Astrocyte (in vitro differentiated cells and primary cell): ENCODE measurements at regions not wholly inside any gene's neighbourhood (a gene's known extent, or its start where the extent isn't known, plus 50 kb on each side); places are given as distances from the start of the nearest gene placed in this dataset.

Source experiments
- DNase-seq: peaks from one replicate; pipeline ENCODE4 v3.0.0-alpha.2; 2010; ENCODE audit warnings: low read depth
- FAIRE-seq: peaks from 2 replicates; lab custom pipeline; 2011; peaks lifted over from hg19 to GRCh38; lab: Jason Lieb, UNC
- H2AFZ ChIP-seq: 2 replicates; pipeline ENCODE4 v1.6.0; 2012; ENCODE audit warnings: low read depth, low read length, inconsistent platforms
- H3K27ac ChIP-seq: 2 replicates; pipeline ENCODE4 v1.5.1; 2011; ENCODE audit warnings: low read depth, low read length, inconsistent platforms
- H3K27me3 ChIP-seq: 2 replicates; pipeline ENCODE4 v1.6.0; 2011; ENCODE audit warnings: low read length, inconsistent platforms; ENCODE audit not compliant: insufficient read depth
- H3K36me3 ChIP-seq: 2 replicates; pipeline ENCODE4 v1.5.1; 2011; ENCODE audit warnings: low read length, inconsistent platforms; ENCODE audit not compliant: insufficient read depth
- H3K4me1 ChIP-seq: 2 replicates; pipeline ENCODE4 v1.5.1; 2011; ENCODE audit warnings: low read length, inconsistent platforms; ENCODE audit not compliant: insufficient read depth
- H3K4me2 ChIP-seq: 2 replicates; pipeline ENCODE4 v1.6.0; 2012; ENCODE audit warnings: low read length, inconsistent platforms
- H3K4me3 ChIP-seq: 2 replicates; pipeline ENCODE4 v1.5.1; 2011; ENCODE audit warnings: low read depth, mild to moderate bottlenecking, low read length, inconsistent platforms; ENCODE audit not compliant: insufficient read depth
- H3K79me2 ChIP-seq: 2 replicates; pipeline ENCODE4 v1.6.0; 2012; ENCODE audit warnings: mild to moderate bottlenecking, low read length, inconsistent platforms; ENCODE audit not compliant: insufficient read depth
- H3K9ac ChIP-seq: 2 replicates; pipeline ENCODE4 v1.6.0; 2012; ENCODE audit warnings: mild to moderate bottlenecking, low read length, inconsistent platforms
- H3K9me3 ChIP-seq: 2 replicates; pipeline ENCODE4 v1.5.1; 2012; ENCODE audit warnings: low read depth, mild to moderate bottlenecking, low read length, inconsistent platforms; ENCODE audit not compliant: insufficient read depth
- H4K20me1 ChIP-seq: 2 replicates; pipeline ENCODE4 v1.6.0; 2012; ENCODE audit warnings: low read length, inconsistent platforms; ENCODE audit not compliant: insufficient read depth
- H3K27ac Mint-ChIP-seq: one replicate; pipeline ENCODE4 v1.8.0; 2021; ENCODE audit warnings: mild to moderate bottlenecking, mixed read lengths; ENCODE audit not compliant: unreplicated experiment
- H3K27me3 Mint-ChIP-seq: one replicate; pipeline ENCODE4 v1.8.0; 2021; ENCODE audit warnings: low read depth, mixed read lengths; ENCODE audit not compliant: unreplicated experiment
- H3K36me3 Mint-ChIP-seq: one replicate; pipeline ENCODE4 v1.8.0; 2021; ENCODE audit warnings: low read depth, mixed read lengths; ENCODE audit not compliant: unreplicated experiment
- H3K4me1 Mint-ChIP-seq: one replicate; pipeline ENCODE4 v1.8.0; 2021; ENCODE audit warnings: low read depth, mixed read lengths; ENCODE audit not compliant: unreplicated experiment
- H3K4me3 Mint-ChIP-seq: one replicate; pipeline ENCODE4 v1.8.0; 2021; ENCODE audit warnings: mild to moderate bottlenecking, moderate library complexity, mixed read lengths; ENCODE audit not compliant: unreplicated experiment
- H3K9me3 Mint-ChIP-seq: one replicate; pipeline ENCODE4 v1.8.0; 2021; ENCODE audit warnings: mild to moderate bottlenecking, mixed read lengths; ENCODE audit not compliant: unreplicated experiment
- EZH2 ChIP-seq: IDR thresholded peaks from 2 replicates; pipeline ENCODE4 v1.6.1; 2012; ENCODE audit warnings: mild to moderate bottlenecking, low read length, inconsistent platforms; ENCODE audit not compliant: insufficient read depth
- TF ChIP-seq, protein P1 (sequence below): IDR thresholded peaks from 2 replicates; pipeline ENCODE4 v1.5.1; 2011; ENCODE audit warnings: low read depth, mild to moderate bottlenecking, inconsistent platforms, low read length, moderate library complexity; ENCODE audit not compliant: insufficient read depth

GRCh38 chr6:119952696-119953095, 603.1 kb upstream of the MAN1A1 start:
- Mint-ChIP-seq H3K9me3 (no peaks in the 10 kb centered on the region), H3K27me3 (no peaks in the 10 kb centered on the region), H3K4me1 (peaks cover 7% of the 10 kb centered on the region), H3K27ac (no peak overlapping the region), H3K36me3 (no peaks in the 10 kb centered on the region), H3K4me3 (no peak overlapping the region)
- Histone ChIP-seq H3K4me1 (no peaks in the 10 kb centered on the region), H3K27ac (no peak overlapping the region), H3K9ac (no peak overlapping the region), H3K79me2 (no peaks in the 10 kb centered on the region), H3K9me3 (no peaks in the 10 kb centered on the region), H3K27me3 (no peaks in the 10 kb centered on the region), H3K4me3 (no peak overlapping the region), H3K4me2 (no peak overlapping the region), H2AFZ (no peak overlapping the region), H3K36me3 (no peaks in the 10 kb centered on the region), H4K20me1 (no peaks in the 10 kb centered on the region)
- DNase-seq (no peak), FAIRE-seq (no peak)
- TF ChIP-seq, protein P1, sequence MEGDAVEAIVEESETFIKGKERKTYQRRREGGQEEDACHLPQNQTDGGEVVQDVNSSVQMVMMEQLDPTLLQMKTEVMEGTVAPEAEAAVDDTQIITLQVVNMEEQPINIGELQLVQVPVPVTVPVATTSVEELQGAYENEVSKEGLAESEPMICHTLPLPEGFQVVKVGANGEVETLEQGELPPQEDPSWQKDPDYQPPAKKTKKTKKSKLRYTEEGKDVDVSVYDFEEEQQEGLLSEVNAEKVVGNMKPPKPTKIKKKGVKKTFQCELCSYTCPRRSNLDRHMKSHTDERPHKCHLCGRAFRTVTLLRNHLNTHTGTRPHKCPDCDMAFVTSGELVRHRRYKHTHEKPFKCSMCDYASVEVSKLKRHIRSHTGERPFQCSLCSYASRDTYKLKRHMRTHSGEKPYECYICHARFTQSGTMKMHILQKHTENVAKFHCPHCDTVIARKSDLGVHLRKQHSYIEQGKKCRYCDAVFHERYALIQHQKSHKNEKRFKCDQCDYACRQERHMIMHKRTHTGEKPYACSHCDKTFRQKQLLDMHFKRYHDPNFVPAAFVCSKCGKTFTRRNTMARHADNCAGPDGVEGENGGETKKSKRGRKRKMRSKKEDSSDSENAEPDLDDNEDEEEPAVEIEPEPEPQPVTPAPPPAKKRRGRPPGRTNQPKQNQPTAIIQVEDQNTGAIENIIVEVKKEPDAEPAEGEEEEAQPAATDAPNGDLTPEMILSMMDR: no peak
- TF ChIP-seq EZH2: no peak

DNA sequence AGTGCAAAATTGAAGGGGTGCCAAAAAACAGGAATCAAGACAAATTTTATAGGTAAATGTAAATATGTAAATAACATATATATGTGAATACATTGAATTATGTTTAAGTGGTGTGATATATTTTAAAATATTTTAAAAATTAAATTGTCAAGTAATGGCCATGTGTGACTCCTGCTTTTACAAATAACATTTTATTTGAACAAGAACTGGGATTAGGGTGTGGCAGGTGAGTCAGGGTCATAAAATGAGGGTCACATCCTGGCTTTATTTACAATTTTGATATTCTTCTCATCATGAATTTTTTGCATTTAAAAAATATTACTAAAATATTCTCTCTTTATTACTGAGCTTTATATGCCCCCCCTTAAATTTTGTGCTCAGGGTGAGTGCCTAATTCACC, 601.1 kb upstream of the MAN1A1 start:
- Mint-ChIP-seq H3K27ac (no peak overlapping the region), H3K27me3 (no peaks in the 10 kb centered on the region), H3K4me1 (no peaks in the 10 kb centered on the region), H3K36me3 (no peaks in the 10 kb centered on the region), H3K9me3 (no peaks in the 10 kb centered on the region), H3K4me3 (no peak overlapping the region)
- Histone ChIP-seq H3K4me2 (no peak overlapping the region), H3K4me1 (no peaks in the 10 kb centered on the region), H3K9me3 (no peaks in the 10 kb centered on the region), H3K36me3 (no peaks in the 10 kb centered on the region), H2AFZ (no peak overlapping the region), H3K27ac (no peak overlapping the region), H3K4me3 (no peak overlapping the region), H3K9ac (no peak overlapping the region), H3K79me2 (no peaks in the 10 kb centered on the region), H3K27me3 (no peaks in the 10 kb centered on the region), H4K20me1 (no peaks in the 10 kb centered on the region)
- FAIRE-seq (no peak), DNase-seq (no peak)
- no peak for TF ChIP-seq EZH2
- TF ChIP-seq, protein P1: no peak

GRCh38 chr6:119942078-119942752, 592.7 kb upstream of the MAN1A1 start:
- DNase-seq (no peak), FAIRE-seq (no peak)
- H2AFZ ChIP-seq: no peak overlapping the region
- H3K4me3 Mint-ChIP-seq: no peak overlapping the region
- no peaks in the 10 kb centered on the region for H3K36me3 ChIP-seq
- no peaks in the 10 kb centered on the region for H4K20me1 ChIP-seq
- no peak overlapping the region for H3K27ac ChIP-seq
- H3K4me2 ChIP-seq: no peak overlapping the region
- H3K4me1 ChIP-seq: no peaks in the 10 kb centered on the region
- no peaks in the 10 kb centered on the region for H3K9me3 ChIP-seq
- H3K9ac ChIP-seq: no peak overlapping the region
- H3K4me1 Mint-ChIP-seq: peaks cover 2% of the 10 kb centered on the region
- H3K27me3 ChIP-seq: no peaks in the 10 kb centered on the region
- peaks cover 3% of the 10 kb centered on the region for H3K9me3 Mint-ChIP-seq
- no peak overlapping the region for H3K27ac Mint-ChIP-seq
- no peaks in the 10 kb centered on the region for H3K79me2 ChIP-seq
- no peaks in the 10 kb centered on the region for H3K27me3 Mint-ChIP-seq
- H3K36me3 Mint-ChIP-seq: no peaks in the 10 kb centered on the region
- no peak overlapping the region for H3K4me3 ChIP-seq
- TF ChIP-seq EZH2: no peak
- TF ChIP-seq, protein P1: no peak
